GM19193 (cell line): ENCODE measurements at regions not wholly inside any gene's neighbourhood (a gene's known extent, or its start where the extent isn't known, plus 50 kb on each side); places are given as distances from the start of the nearest gene placed in this dataset.

Experiments used
- POLR2A ChIP-seq: IDR thresholded peaks from 4 replicates; pipeline ENCODE4 v1.6.1; 2011; ENCODE audit not compliant: insufficient read depth, insufficient read length; ENCODE audit errors: extremely low read depth

DNA sequence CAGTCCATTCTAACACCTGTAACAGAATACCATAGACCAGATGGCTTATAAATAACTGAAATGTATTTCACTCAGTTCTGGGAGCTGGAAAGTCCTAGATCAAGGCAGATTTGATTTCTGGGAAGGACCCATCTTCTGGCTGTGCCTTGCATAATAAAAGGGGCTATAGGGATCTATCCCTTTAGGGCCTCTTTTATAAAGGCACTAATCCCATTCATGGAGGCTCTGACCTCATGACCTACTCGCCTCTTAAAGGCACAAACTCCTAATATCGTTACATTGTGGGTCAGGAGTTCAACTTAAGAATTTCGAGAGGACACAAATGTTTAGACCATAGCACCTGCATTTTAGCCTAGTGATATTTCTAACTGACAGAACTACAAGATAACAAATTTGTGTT lies 619.0 kb downstream of the CDH18 start:
- no peak for TF ChIP-seq POLR2A

DNA sequence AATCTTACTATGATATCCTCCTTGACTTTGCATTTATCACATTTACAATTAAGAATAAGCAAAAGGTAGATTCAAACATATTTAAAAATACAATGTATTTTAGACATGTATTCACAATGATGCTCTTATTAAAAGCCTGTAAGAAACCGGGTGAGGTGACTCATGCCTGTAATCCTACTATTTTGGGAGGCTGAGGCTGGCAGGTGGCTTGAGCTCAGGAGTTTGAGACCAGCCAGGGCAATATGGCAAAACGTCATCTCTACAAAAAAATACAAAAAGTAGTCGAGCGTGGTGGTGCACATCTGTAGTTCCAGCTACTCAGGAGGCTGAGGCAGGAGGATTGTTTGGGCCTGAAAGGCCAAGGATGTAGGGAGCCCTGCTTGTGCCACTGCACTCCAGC lies 618.4 kb downstream of the CDH18 start:
- TF ChIP-seq POLR2A, result no peak

DNA sequence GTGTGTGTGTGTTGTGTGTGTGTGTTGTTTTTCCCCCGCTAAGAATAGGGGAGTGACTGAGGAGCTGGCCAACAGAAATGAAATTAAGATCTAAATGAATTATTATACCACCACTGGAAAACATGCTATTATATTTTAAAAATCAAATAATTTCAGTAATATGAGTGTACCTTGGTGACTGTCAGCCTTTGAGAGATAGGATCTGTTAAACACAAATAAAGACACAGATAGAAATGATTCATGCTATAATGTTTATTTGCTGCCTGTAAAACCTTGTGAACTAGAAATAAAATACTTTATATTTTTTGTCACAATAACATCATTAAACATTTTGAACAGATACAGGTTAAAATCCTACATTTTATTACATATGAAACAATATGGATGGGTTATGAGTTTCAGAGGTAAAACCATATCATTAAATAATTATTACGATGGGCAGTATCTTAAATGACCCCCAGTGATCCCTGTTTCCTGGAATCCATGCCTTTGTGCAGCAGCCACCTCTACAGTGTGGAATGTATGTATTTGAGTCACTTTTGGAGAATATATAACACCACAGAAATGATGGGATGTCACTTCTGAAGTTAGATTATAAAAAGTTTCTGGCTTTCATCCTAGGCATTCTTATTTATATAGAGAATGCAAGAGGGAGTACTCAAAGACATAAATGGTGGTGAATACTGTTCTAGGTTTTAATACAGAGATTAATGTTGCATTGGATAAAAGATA lies 617.2 kb downstream of the CDH18 start:
- no peak for TF ChIP-seq POLR2A

DNA sequence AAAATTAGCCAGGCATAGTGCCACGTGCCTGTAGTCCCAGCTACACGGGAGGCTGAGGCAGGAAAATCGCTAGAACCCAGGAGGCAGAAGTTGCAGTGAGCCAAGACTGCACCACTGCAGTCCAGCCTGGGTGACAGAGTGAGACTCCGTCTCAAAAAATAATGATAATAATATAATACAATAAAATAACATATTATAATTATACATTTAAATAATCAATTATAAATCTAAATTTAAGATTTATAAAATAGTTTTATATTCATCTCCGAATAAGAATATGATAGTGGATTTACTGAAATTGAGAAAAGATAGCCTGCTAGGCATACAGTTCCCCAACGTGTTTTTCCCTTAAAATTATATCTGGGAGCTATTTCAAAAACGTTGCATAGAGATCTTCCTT lies 599.6 kb downstream of the CDH18 start:
- TF ChIP-seq POLR2A, result no peak

DNA sequence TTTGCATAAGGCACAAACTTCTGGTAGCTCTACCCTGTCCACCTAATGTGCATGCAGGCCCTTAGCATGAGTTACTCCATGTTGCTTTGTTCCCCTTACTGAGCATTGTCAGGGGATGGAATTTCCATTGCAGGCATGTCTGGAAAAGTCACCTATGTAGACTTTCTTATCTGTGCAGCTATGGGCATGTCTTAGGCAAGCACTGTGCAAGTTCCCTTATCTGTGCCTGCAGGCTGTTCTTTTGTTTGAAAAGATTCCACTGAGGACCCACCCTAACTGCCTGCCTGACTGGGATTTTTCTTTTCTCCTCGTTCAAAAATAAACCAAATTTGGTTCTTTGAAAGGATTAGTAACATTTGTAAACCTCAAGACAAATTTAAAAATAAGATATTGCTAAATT lies 587.0 kb downstream of the CDH18 start:
- no peak for TF ChIP-seq POLR2A

DNA sequence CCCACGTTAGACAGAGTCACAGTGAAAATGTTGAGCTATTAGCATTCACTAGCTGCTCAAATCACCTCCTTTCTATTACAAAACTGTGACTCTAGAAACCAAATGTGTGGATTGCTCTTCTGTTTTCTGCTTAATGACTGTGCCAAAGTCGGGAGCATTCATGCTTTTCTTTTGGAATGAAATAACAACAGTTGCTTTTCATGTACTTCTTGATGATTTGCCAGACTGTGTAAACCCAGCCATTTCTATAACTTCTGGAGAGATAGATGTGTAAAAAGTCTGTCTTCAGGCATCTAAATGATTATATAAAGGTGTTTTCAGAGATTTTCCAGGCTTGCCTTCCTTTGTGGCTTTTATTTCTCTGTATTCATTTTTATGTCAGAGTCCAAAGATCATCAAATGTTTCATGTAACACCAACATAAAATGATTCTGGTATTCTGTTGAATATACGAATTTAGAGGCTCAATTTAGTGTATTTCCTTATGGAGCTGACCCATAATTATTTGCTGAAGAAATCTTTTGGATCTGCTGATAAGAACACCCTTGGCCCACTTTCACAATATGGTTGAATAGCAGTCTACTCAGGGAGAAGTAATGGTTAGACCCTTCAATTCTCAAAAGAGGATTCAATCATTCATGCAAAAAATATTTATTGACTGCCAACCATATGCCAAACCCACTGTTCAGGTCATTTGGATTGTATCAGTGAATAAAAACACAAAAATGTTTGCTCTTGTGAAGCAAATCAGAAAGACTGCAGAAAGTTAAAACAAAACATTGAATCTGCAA lies 581.2 kb downstream of the CDH18 start:
- TF ChIP-seq POLR2A, result no peak

DNA sequence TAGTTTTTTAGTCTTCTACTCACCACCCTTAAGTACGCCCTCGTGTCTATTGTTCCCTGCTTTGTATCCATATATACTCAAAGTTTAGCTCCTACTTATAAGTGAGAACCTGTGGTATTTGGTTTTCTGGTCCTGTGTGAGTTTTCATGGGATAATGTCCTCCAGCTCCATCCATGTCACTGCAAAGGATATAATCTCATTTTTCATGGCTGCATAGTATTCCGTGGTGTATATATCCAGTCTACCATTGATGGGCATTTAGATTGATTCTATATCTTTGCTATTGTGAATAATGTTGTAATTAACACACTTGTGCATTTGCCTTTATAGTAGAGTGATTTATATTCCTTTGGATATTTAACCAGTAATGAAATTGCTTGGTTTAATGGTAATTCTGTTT lies 579.9 kb downstream of the CDH18 start:
- TF ChIP-seq POLR2A, result no peak

DNA sequence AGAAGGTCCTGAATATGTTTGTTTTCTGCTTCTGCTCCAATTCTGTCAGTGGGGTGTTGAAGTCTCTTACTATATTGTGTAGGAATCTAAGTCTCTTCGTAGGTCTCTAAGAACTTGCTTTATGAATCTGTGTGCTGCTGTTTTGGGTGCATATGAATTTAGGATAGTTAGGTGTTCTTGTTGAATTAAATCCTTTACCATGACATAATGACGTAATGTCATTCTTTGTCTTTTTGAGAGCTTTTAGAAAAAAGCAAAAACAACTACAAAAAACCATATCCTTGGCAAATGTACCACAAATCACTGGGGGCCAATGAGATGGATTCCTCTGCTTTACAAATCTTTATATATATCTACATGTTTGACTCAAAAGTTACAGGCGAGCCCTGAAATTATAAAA lies 576.1 kb downstream of the CDH18 start:
- no peak for TF ChIP-seq POLR2A
